ENCODE measurements at regions not wholly inside any gene's neighbourhood (a gene's known extent, or its start where the extent isn't known, plus 50 kb on each side); places are given as distances from the start of the nearest gene placed in this dataset.

GRCh38 chr12:65721541-65722190, 102.6 kb upstream of the HMGA2 start:
- no peaks in the 10 kb centered on the region for H3K9me3 ChIP-seq (replicated peaks; ENCODE audit: insufficient read depth, low read length)
- H3K9ac ChIP-seq (ENCODE audit: low read length) = no peak overlapping the region
- no peak overlapping the region for H2AFZ ChIP-seq (ENCODE audit: low read length)
- no peaks in the 10 kb centered on the region for H3K36me3 ChIP-seq (replicated peaks; ENCODE audit: insufficient read depth, low read length)
- TF ChIP-seq EZH2phosphoT487 (IDR thresholded peaks at IDR 0.05; ENCODE audit: low read length) = no peak
- no peak for TF ChIP-seq CTCF (IDR thresholded peaks at IDR 0.05; ENCODE audit: low read length)
- no peak for TF ChIP-seq EZH2 (optimal IDR thresholded peaks at IDR 0.05; ENCODE audit: low read depth, low read length)
- no peaks in the 10 kb centered on the region for H3K79me2 ChIP-seq (ENCODE audit: low read length)
- no peaks in the 10 kb centered on the region for H3K27me3 ChIP-seq (replicated peaks; ENCODE audit: insufficient read depth, low read length)
- H3K4me1 ChIP-seq (ENCODE audit: low read length) = no peaks in the 10 kb centered on the region
- no peak overlapping the region for H3K4me2 ChIP-seq (ENCODE audit: low read depth, low read length)
- no peaks in the 10 kb centered on the region for H4K20me1 ChIP-seq (ENCODE audit: insufficient read depth, low read length)
- no peaks in the 10 kb centered on the region for H3F3A ChIP-seq (ENCODE audit: insufficient read depth, low read length)
- no peak overlapping the region for H3K27ac ChIP-seq (ENCODE audit: low read length)
- DNase-seq = no peak
- H3K9me2 ChIP-seq (replicated peaks; ENCODE audit: insufficient read depth, low read length) = no peaks in the 10 kb centered on the region
- no peak overlapping the region for H3K4me3 ChIP-seq (ENCODE audit: low read length)

GRCh38 chr12:65725376-65725775, 98.9 kb upstream of the HMGA2 start:
- H3K4me2 ChIP-seq (ENCODE audit: low read depth, low read length) = no peak overlapping the region
- no peaks in the 10 kb centered on the region for H3K36me3 ChIP-seq (replicated peaks; ENCODE audit: insufficient read depth, low read length)
- no peaks in the 10 kb centered on the region for H3K27me3 ChIP-seq (replicated peaks; ENCODE audit: insufficient read depth, low read length)
- no peak overlapping the region for H3K4me3 ChIP-seq (ENCODE audit: low read length)
- H3K4me1 ChIP-seq (ENCODE audit: low read length) = no peaks in the 10 kb centered on the region
- H3F3A ChIP-seq (ENCODE audit: insufficient read depth, low read length) = no peaks in the 10 kb centered on the region
- H3K9me2 ChIP-seq (replicated peaks; ENCODE audit: insufficient read depth, low read length) = no peaks in the 10 kb centered on the region
- H3K79me2 ChIP-seq (ENCODE audit: low read length) = no peaks in the 10 kb centered on the region
- no peaks in the 10 kb centered on the region for H4K20me1 ChIP-seq (ENCODE audit: insufficient read depth, low read length)
- H2AFZ ChIP-seq (ENCODE audit: low read length) = no peak overlapping the region
- no peak overlapping the region for H3K9ac ChIP-seq (ENCODE audit: low read length)
- DNase-seq = no peak
- H3K27ac ChIP-seq (ENCODE audit: low read length) = no peak overlapping the region
- H3K9me3 ChIP-seq (replicated peaks; ENCODE audit: insufficient read depth, low read length) = no peaks in the 10 kb centered on the region
- TF ChIP-seq EZH2 (optimal IDR thresholded peaks at IDR 0.05; ENCODE audit: low read depth, low read length) (no peak), EZH2phosphoT487 (IDR thresholded peaks at IDR 0.05; ENCODE audit: low read length) (no peak), CTCF (IDR thresholded peaks at IDR 0.05; ENCODE audit: low read length) (no peak)

GRCh38 chr12:65728455-65728847, 95.8 kb upstream of the HMGA2 start:
- TF ChIP-seq CTCF (IDR thresholded peaks at IDR 0.05; ENCODE audit: low read length) = no peak
- TF ChIP-seq EZH2 (optimal IDR thresholded peaks at IDR 0.05; ENCODE audit: low read depth, low read length) = no peak
- TF ChIP-seq EZH2phosphoT487 (IDR thresholded peaks at IDR 0.05; ENCODE audit: low read length) = no peak
- no peak overlapping the region for H2AFZ ChIP-seq (ENCODE audit: low read length)
- no peak overlapping the region for H3K4me2 ChIP-seq (ENCODE audit: low read depth, low read length)
- H3K9me2 ChIP-seq (replicated peaks; ENCODE audit: insufficient read depth, low read length) = no peaks in the 10 kb centered on the region
- no peaks in the 10 kb centered on the region for H3K36me3 ChIP-seq (replicated peaks; ENCODE audit: insufficient read depth, low read length)
- no peaks in the 10 kb centered on the region for H3K27me3 ChIP-seq (replicated peaks; ENCODE audit: insufficient read depth, low read length)
- no peak overlapping the region for H3K27ac ChIP-seq (ENCODE audit: low read length)
- H4K20me1 ChIP-seq (ENCODE audit: insufficient read depth, low read length) = no peaks in the 10 kb centered on the region
- no peaks in the 10 kb centered on the region for H3K79me2 ChIP-seq (ENCODE audit: low read length)
- no peaks in the 10 kb centered on the region for H3F3A ChIP-seq (ENCODE audit: insufficient read depth, low read length)
- no peaks in the 10 kb centered on the region for H3K4me1 ChIP-seq (ENCODE audit: low read length)
- H3K9me3 ChIP-seq (replicated peaks; ENCODE audit: insufficient read depth, low read length) = no peaks in the 10 kb centered on the region
- no peak for DNase-seq
- no peak overlapping the region for H3K4me3 ChIP-seq (ENCODE audit: low read length)
- H3K9ac ChIP-seq (ENCODE audit: low read length) = no peak overlapping the region

Measured in MM.1S (cell line).